Head of caudate nucleus (tissue), 42 donors: ENCODE measurements at regions not wholly inside any gene's neighbourhood (a gene's known extent, or its start where the extent isn't known, plus 50 kb on each side); places are given as distances from the start of the nearest gene placed in this dataset.
A peak's percentile ranks its signal among the peaks of the same experiment; 100 is the strongest.
"Not testable (repeated sequence)": the region's sequence is repeated elsewhere in the genome, so short reads cannot be mapped to it uniquely, and the experiment has no call there.

Experiments
- DNase-seq, 42 donors: peaks; one replicate each; pipeline versions ENCODE4 v3.0.0 to v3.0.0-alpha.2; 2020 to 2021; ENCODE audit warnings: mixed read lengths in 7 of 42
- intact Hi-C: fragments of 100-400 bp; cut with DNase I; formaldehyde crosslinking; loops from one replicate; pipeline ENCODE4 v1.15.0; 2022

GRCh38 chr14:58912287-58912686, 274.5 kb downstream of the DACT1 start:
- no peak for DNase-seq
- intact Hi-C loops: no loop called here

- intact Hi-C loops: no loop called here
- no peak for DNase-seq
Measured at GRCh38 chr14:58912799-58913432, 275.2 kb downstream of the DACT1 start.

GRCh38 chr14:58914279-58914855, 274.1 kb upstream of the DAAM1 start:
- intact Hi-C loops: no loop called here
- DNase-seq: peak in 6 of 42 donors; percentile 2 to 40 (median 15)

- intact Hi-C loops: no loop called here
- no peak for DNase-seq
Measured at GRCh38 chr14:58915646-58916045, 272.8 kb upstream of the DAAM1 start.

- intact Hi-C loops: no loop called here
- DNase-seq: no peak
Measured at GRCh38 chr14:58918066-58918738, 270.3 kb upstream of the DAAM1 start.

- no peak for DNase-seq
- intact Hi-C loops: no loop called here
Measured at GRCh38 chr14:58919217-58919616, 269.2 kb upstream of the DAAM1 start.

- DNase-seq: no peak
- intact Hi-C loops: no loop called here
Measured at GRCh38 chr14:58920230-58920629, 268.2 kb upstream of the DAAM1 start.

- intact Hi-C loops, DNase-seq: not testable (repeated sequence)
Measured at GRCh38 chr14:58922201-58922940, 266.1 kb upstream of the DAAM1 start.

- intact Hi-C loops: no loop called here
- no peak for DNase-seq
Measured at GRCh38 chr14:58923751-58924405, 264.6 kb upstream of the DAAM1 start.

- intact Hi-C loops: no loop called here
- DNase-seq: no peak
Measured at GRCh38 chr14:58941629-58942028, 246.8 kb upstream of the DAAM1 start.

GRCh38 chr14:58942516-58942915, 246.0 kb upstream of the DAAM1 start:
- intact Hi-C loops: no loop called here
- no peak for DNase-seq

GRCh38 chr14:58944343-58944967, 244.0 kb upstream of the DAAM1 start:
- intact Hi-C loops: no loop called here
- DNase-seq: peak; percentile 35 to 91 (median 74)

GRCh38 chr14:58944968-58945356, 243.5 kb upstream of the DAAM1 start:
- intact Hi-C loops: no loop called here
- DNase-seq: no peak

- no peak for DNase-seq
- intact Hi-C loops: no loop called here
Measured at GRCh38 chr14:58946431-58946830, 242.0 kb upstream of the DAAM1 start.

GRCh38 chr14:58947156-58947555, 241.3 kb upstream of the DAAM1 start:
- intact Hi-C loops: no loop called here
- no peak for DNase-seq

GRCh38 chr14:58947814-58948445, 240.5 kb upstream of the DAAM1 start:
- peak in 31 of 42 donors; percentile 8 to 72 (median 32) for DNase-seq

GRCh38 chr14:58950555-58950954, 237.9 kb upstream of the DAAM1 start:
- no peak for DNase-seq
- intact Hi-C loops: no loop called here

More at GRCh38 chr14:58947814-58948445, 240.5 kb upstream of the DAAM1 start:
- intact Hi-C loops: no loop called here

- DNase-seq: no peak
- intact Hi-C loops: no loop called here
Measured at GRCh38 chr14:58951143-58951542, 237.3 kb upstream of the DAAM1 start.

- intact Hi-C loops: no loop called here
- DNase-seq: no peak
Measured at GRCh38 chr14:58954052-58954451, 234.4 kb upstream of the DAAM1 start.
